ENCODE measurements at regions not wholly inside any gene's neighbourhood (a gene's known extent, or its start where the extent isn't known, plus 50 kb on each side); places are given as distances from the start of the nearest gene placed in this dataset.
A peak's percentile ranks its signal among the peaks of the same experiment; 100 is the strongest.

DNA sequence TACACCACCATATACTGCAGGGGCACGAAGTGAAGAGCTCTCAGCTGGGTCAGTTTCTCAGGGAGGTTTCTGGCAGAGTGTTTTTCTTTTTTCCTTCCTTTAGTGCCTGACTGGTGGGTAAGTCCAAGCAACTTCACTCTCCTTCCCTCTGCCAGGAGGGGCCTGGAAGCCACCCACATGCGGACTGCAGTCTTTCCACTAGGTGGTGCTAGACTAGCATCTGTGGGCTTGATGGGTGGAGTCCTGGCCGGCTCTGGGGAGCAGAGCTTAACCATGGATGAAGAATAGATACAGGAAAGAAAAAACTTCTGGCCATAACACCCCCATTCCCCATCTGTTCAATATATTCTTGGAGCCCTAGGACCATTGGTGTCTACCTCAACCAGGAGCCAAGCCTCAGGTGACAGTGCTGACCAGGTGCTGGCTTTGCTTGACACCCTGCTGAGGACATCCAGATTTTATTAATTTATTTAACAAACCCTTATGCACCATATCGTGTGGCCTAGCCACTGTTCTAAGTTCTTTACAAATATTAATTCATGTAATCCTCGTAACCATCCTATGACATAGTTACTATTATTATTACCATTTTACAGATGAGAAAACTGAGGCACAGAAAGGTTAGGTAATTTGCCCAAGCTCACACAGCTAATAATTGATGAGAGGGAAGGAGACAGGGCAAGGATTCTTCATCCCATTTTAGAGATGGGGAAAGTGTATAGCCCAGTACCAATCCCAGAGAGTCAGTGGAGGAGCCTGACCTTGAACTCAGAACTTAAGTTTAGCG, 126.7 kb upstream of the CSF3R start:
- peak; percentile 47 for DNase-seq (ENCODE audit: low read depth)
- TF ChIP-seq, protein P1, sequence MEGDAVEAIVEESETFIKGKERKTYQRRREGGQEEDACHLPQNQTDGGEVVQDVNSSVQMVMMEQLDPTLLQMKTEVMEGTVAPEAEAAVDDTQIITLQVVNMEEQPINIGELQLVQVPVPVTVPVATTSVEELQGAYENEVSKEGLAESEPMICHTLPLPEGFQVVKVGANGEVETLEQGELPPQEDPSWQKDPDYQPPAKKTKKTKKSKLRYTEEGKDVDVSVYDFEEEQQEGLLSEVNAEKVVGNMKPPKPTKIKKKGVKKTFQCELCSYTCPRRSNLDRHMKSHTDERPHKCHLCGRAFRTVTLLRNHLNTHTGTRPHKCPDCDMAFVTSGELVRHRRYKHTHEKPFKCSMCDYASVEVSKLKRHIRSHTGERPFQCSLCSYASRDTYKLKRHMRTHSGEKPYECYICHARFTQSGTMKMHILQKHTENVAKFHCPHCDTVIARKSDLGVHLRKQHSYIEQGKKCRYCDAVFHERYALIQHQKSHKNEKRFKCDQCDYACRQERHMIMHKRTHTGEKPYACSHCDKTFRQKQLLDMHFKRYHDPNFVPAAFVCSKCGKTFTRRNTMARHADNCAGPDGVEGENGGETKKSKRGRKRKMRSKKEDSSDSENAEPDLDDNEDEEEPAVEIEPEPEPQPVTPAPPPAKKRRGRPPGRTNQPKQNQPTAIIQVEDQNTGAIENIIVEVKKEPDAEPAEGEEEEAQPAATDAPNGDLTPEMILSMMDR (IDR thresholded peaks at IDR 0.05; ENCODE audit: low read length, missing control alignments): peak; percentile 53
- no peak overlapping the region for H3K4me3 ChIP-seq (replicated peaks; ENCODE audit: low read depth, low read length)

DNA sequence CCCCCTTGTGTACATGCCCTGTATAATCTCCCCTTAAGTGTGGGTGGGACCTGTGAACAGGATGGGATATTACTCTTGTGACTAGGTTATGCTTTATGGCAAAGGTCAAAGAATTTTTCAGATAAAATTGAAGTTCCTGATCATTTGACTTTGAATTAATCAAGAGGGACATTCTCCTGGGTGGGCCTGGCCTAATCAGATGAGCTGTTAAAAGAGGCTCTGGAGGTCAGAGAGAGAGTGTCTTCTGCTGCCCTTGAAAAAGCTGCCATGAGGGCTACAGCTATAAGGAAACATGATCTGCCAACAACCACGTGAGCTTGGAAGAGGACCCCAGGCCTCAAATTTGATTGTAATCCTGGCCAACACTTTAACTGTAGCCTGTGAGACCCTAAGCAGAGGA, 125.6 kb upstream of the CSF3R start:
- TF ChIP-seq, protein P1 (IDR thresholded peaks at IDR 0.05; ENCODE audit: low read length, missing control alignments): no peak
- H3K4me3 ChIP-seq (replicated peaks; ENCODE audit: low read depth, low read length): no peak overlapping the region
- no peak for DNase-seq (ENCODE audit: low read depth)

DNA sequence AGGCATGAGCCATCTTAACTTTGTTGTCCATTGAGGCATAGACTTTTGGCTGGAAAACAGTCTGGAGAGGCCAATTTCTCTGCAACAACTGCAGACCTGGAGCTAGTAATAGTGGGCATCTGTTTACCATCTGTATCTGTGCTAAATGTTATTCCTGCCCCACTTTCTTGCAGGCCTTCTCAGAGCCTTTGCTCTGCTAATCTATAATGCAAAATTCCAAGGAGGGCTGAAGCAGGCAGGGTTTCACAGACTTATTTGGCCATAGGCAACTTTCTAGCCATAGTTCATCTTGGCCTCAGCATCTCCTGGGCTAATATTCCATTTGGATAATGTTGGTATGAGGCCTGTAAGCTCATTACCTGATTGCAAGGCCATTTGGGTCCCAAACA, 124.5 kb upstream of the CSF3R start:
- no peak for DNase-seq (ENCODE audit: low read depth)
- H3K4me3 ChIP-seq (replicated peaks; ENCODE audit: low read depth, low read length): no peak overlapping the region
- TF ChIP-seq, protein P1 (IDR thresholded peaks at IDR 0.05; ENCODE audit: low read length, missing control alignments): no peak

DNA sequence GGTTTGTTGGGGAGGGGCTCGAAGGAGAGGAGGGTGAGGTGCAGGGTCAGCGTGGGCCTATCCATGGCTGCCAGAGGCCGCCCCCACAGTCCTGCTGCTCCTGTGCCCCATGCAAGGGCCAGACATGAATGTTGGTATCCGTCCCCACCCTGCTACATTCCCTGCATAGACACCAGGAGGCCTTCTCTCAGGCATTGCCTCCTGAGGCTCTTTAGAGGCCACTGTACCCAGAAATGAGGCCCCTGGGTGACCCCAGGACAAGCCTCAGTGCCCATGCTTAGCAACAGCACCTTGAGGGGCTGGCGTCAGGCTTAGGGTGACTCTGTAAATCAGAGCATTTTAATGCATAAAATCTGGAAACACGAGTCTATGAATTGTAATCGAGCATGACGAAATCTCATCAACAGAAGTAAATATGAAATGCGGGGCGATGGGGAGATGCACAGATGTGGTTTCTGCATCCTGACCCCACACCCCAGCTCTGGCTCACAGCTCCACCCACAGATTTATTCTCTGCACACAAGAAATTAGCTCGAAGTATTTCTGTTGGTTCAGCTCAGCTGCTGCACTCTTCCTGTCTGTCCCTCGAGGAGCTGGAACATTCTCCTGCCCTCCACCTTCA, 124.0 kb upstream of the CSF3R start:
- no peak overlapping the region for H3K4me3 ChIP-seq (replicated peaks; ENCODE audit: low read depth, low read length)
- TF ChIP-seq, protein P1 (IDR thresholded peaks at IDR 0.05; ENCODE audit: low read length, missing control alignments): no peak
- DNase-seq (ENCODE audit: low read depth): no peak

DNA sequence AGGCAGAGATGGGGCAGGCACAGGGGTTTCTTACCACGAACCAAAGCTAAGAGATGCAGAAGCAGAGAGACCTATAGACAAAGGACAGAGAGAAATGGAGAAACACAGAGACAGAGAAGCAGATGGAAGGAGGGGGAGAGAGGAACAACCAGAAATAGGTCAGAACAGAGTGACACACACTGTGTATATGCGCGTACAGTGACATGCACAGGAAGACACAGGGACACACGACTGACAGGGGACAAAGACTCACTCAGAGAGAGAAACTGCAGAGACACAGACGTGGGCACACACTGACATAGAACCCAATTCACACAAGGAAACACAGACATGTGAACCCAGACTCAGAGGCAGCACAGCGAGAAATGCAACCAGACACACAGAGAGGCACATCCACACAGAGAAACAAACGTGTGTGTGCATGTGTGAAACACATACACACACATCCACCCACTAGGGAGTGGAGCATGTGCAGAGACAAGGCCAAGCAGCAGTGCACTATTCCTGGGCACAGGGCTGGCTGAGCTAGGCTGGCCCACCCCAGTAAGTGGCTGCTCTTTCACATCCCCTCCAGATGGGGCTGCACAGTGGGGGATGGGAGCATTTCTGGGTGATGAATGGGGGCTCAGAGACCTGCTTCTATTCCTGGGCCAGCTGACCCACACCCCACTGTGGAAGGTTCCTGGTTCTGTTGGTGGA, 123.4 kb upstream of the CSF3R start:
- TF ChIP-seq, protein P1 (IDR thresholded peaks at IDR 0.05; ENCODE audit: low read length, missing control alignments): no peak
- no peak overlapping the region for H3K4me3 ChIP-seq (replicated peaks; ENCODE audit: low read depth, low read length)
- no peak for DNase-seq (ENCODE audit: low read depth)

DNA sequence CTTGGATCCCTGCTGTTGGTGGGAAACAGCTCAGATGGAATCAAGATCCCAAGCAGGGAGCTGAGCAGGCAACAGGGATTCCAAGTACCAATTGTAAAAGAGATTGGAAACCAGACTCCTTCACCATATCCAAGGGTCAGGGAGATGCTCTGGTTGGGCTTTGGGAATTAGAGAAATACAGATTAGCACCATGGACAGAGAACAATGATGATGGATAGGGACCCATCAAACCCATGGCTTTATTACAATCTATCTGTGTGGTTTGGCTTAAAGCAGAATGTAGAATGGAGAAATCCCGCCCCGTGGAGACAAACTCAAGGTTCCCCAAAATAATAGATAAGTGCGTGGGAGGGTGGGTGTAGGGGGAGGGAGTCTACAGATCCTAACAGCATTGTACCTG, 120.7 kb upstream of the CSF3R start:
- no peak overlapping the region for H3K4me3 ChIP-seq (replicated peaks; ENCODE audit: low read depth, low read length)
- TF ChIP-seq, protein P1 (IDR thresholded peaks at IDR 0.05; ENCODE audit: low read length, missing control alignments): no peak
- DNase-seq (ENCODE audit: low read depth): no peak

Measured in fibroblast of pulmonary artery (primary cell).